Astrocyte (in vitro differentiated cells and primary cell): ENCODE measurements at regions not wholly inside any gene's neighbourhood (a gene's known extent, or its start where the extent isn't known, plus 50 kb on each side); places are given as distances from the start of the nearest gene placed in this dataset.

Experiments
- DNase-seq: peaks from one replicate; pipeline ENCODE4 v3.0.0-alpha.2; 2010; ENCODE audit warnings: low read depth
- FAIRE-seq: peaks from 2 replicates; lab custom pipeline; 2011; peaks lifted over from hg19 to GRCh38; lab: Jason Lieb, UNC
- H2AFZ ChIP-seq: 2 replicates; pipeline ENCODE4 v1.6.0; 2012; ENCODE audit warnings: low read depth, low read length, inconsistent platforms
- H3K27ac ChIP-seq: 2 replicates; pipeline ENCODE4 v1.5.1; 2011; ENCODE audit warnings: low read depth, low read length, inconsistent platforms
- H3K27me3 ChIP-seq: 2 replicates; pipeline ENCODE4 v1.6.0; 2011; ENCODE audit warnings: low read length, inconsistent platforms; ENCODE audit not compliant: insufficient read depth
- H3K36me3 ChIP-seq: 2 replicates; pipeline ENCODE4 v1.5.1; 2011; ENCODE audit warnings: low read length, inconsistent platforms; ENCODE audit not compliant: insufficient read depth
- H3K4me1 ChIP-seq: 2 replicates; pipeline ENCODE4 v1.5.1; 2011; ENCODE audit warnings: low read length, inconsistent platforms; ENCODE audit not compliant: insufficient read depth
- H3K4me2 ChIP-seq: 2 replicates; pipeline ENCODE4 v1.6.0; 2012; ENCODE audit warnings: low read length, inconsistent platforms
- H3K4me3 ChIP-seq: 2 replicates; pipeline ENCODE4 v1.5.1; 2011; ENCODE audit warnings: low read depth, mild to moderate bottlenecking, low read length, inconsistent platforms; ENCODE audit not compliant: insufficient read depth
- H3K79me2 ChIP-seq: 2 replicates; pipeline ENCODE4 v1.6.0; 2012; ENCODE audit warnings: mild to moderate bottlenecking, low read length, inconsistent platforms; ENCODE audit not compliant: insufficient read depth
- H3K9ac ChIP-seq: 2 replicates; pipeline ENCODE4 v1.6.0; 2012; ENCODE audit warnings: mild to moderate bottlenecking, low read length, inconsistent platforms
- H3K9me3 ChIP-seq: 2 replicates; pipeline ENCODE4 v1.5.1; 2012; ENCODE audit warnings: low read depth, mild to moderate bottlenecking, low read length, inconsistent platforms; ENCODE audit not compliant: insufficient read depth
- H4K20me1 ChIP-seq: 2 replicates; pipeline ENCODE4 v1.6.0; 2012; ENCODE audit warnings: low read length, inconsistent platforms; ENCODE audit not compliant: insufficient read depth
- H3K27ac Mint-ChIP-seq: one replicate; pipeline ENCODE4 v1.8.0; 2021; ENCODE audit warnings: mild to moderate bottlenecking, mixed read lengths; ENCODE audit not compliant: unreplicated experiment
- H3K27me3 Mint-ChIP-seq: one replicate; pipeline ENCODE4 v1.8.0; 2021; ENCODE audit warnings: low read depth, mixed read lengths; ENCODE audit not compliant: unreplicated experiment
- H3K36me3 Mint-ChIP-seq: one replicate; pipeline ENCODE4 v1.8.0; 2021; ENCODE audit warnings: low read depth, mixed read lengths; ENCODE audit not compliant: unreplicated experiment
- H3K4me1 Mint-ChIP-seq: one replicate; pipeline ENCODE4 v1.8.0; 2021; ENCODE audit warnings: low read depth, mixed read lengths; ENCODE audit not compliant: unreplicated experiment
- H3K4me3 Mint-ChIP-seq: one replicate; pipeline ENCODE4 v1.8.0; 2021; ENCODE audit warnings: mild to moderate bottlenecking, moderate library complexity, mixed read lengths; ENCODE audit not compliant: unreplicated experiment
- H3K9me3 Mint-ChIP-seq: one replicate; pipeline ENCODE4 v1.8.0; 2021; ENCODE audit warnings: mild to moderate bottlenecking, mixed read lengths; ENCODE audit not compliant: unreplicated experiment
- EZH2 ChIP-seq: IDR thresholded peaks from 2 replicates; pipeline ENCODE4 v1.6.1; 2012; ENCODE audit warnings: mild to moderate bottlenecking, low read length, inconsistent platforms; ENCODE audit not compliant: insufficient read depth
- TF ChIP-seq, protein P1 (sequence below): IDR thresholded peaks from 2 replicates; pipeline ENCODE4 v1.5.1; 2011; ENCODE audit warnings: low read depth, mild to moderate bottlenecking, inconsistent platforms, low read length, moderate library complexity; ENCODE audit not compliant: insufficient read depth

DNA sequence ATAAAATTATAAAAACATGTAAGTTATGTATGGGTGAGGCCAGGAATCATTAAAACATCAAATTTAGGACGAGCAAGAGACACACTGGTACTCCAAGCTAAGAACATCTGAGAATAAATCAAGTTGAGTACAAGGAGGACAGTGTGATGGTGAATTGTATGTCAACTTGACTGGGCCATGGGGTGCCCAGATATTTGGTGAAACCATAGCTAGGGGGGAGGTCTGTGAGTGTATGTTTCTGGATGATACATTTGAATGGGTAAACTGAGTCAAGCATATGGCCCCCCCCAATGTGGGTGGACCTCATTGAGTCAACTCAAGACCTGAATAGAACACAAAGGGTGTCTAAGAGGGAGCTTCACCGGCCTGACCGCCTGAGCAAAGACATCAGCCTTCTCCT lies 115.3 kb upstream of the BCOR start:
- Histone ChIP-seq H3K9me3 (no peaks in the 10 kb centered on the region), H2AFZ (no peak overlapping the region), H3K79me2 (no peaks in the 10 kb centered on the region), H3K36me3 (no peaks in the 10 kb centered on the region), H3K27me3 (no peaks in the 10 kb centered on the region), H3K27ac (no peak overlapping the region), H3K4me3 (no peak overlapping the region), H3K4me1 (peaks cover 4% of the 10 kb centered on the region), H4K20me1 (no peaks in the 10 kb centered on the region), H3K9ac (no peak overlapping the region), H3K4me2 (no peak overlapping the region)
- no peak for FAIRE-seq
- Mint-ChIP-seq H3K4me1 (no peaks in the 10 kb centered on the region), H3K36me3 (no peaks in the 10 kb centered on the region), H3K4me3 (no peak overlapping the region), H3K9me3 (no peaks in the 10 kb centered on the region), H3K27ac (no peak overlapping the region), H3K27me3 (peaks cover 3% of the 10 kb centered on the region)
- no peak for DNase-seq
- TF ChIP-seq, protein P1, sequence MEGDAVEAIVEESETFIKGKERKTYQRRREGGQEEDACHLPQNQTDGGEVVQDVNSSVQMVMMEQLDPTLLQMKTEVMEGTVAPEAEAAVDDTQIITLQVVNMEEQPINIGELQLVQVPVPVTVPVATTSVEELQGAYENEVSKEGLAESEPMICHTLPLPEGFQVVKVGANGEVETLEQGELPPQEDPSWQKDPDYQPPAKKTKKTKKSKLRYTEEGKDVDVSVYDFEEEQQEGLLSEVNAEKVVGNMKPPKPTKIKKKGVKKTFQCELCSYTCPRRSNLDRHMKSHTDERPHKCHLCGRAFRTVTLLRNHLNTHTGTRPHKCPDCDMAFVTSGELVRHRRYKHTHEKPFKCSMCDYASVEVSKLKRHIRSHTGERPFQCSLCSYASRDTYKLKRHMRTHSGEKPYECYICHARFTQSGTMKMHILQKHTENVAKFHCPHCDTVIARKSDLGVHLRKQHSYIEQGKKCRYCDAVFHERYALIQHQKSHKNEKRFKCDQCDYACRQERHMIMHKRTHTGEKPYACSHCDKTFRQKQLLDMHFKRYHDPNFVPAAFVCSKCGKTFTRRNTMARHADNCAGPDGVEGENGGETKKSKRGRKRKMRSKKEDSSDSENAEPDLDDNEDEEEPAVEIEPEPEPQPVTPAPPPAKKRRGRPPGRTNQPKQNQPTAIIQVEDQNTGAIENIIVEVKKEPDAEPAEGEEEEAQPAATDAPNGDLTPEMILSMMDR: no peak

DNA sequence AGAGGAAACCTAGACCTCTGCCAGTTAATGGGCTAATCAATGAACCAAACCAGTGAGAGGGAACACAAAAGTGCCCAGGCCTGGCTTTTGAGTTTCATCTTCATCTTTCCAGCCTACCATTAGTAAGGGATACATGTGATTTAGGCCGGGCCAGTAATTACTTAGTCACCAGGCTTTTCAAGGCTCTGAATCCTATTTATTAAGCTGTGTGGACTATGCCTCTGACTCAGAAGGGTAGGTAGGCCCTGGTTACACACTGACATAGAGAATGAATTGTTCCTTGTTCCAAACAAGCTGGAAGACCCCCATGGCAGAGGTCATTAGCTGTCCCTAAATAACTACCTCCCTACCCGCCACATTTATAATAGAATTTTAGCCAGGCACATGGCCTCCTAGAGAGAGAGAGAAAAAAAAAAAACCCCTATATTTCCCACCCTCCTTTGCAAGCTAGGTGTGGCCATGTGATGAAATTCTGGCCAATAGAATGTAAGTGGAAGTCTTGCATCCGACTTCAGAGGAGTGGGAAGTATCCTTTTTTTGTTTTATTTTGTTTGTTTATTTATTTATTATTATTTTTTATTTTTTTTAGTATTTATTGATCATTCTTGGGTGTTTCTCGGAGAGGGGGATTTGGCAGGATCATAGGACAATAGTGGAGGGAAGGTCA lies 112.3 kb upstream of the BCOR start:
- H3K4me2 ChIP-seq: no peak overlapping the region
- Mint-ChIP-seq H3K36me3 (no peaks in the 10 kb centered on the region), H3K4me3 (no peak overlapping the region), H3K27ac (no peak overlapping the region), H3K27me3 (peaks cover 6% of the 10 kb centered on the region), H3K9me3 (no peaks in the 10 kb centered on the region), H3K4me1 (no peaks in the 10 kb centered on the region)
- TF ChIP-seq, protein P1: no peak
- no peak for TF ChIP-seq EZH2
- H3K36me3 ChIP-seq: no peaks in the 10 kb centered on the region
- H3K79me2 ChIP-seq: no peaks in the 10 kb centered on the region
- H3K27me3 ChIP-seq: no peaks in the 10 kb centered on the region
- peak; percentile 71 for DNase-seq
- H3K27ac ChIP-seq: peak overlapping the region; percentile 33
- no peaks in the 10 kb centered on the region for H4K20me1 ChIP-seq
- no peaks in the 10 kb centered on the region for H3K9me3 ChIP-seq
- no peak for FAIRE-seq
- H3K9ac ChIP-seq: no peak overlapping the region
- H3K4me1 ChIP-seq: peaks cover 9% of the 10 kb centered on the region
- no peak overlapping the region for H3K4me3 ChIP-seq
- peak overlapping the region; percentile 26 for H2AFZ ChIP-seq

DNA sequence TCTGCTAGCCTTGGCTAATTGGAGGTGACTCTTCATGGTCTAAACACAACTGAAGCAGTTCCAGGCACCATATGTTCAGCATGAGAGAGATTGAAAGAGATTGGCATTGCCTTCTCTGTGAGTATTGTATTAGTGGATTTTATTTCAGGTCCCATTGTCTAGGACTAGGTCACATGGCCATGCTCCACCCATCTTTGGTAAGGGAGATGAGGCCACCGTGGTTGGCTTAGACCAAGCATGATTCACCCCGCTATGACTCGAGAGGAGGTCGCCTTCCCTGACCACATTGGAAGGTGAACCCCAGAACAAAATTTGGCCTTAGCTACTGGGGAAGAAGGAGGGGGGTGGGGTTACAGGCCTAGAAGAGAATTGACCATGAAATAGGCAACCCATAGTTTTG lies 109.9 kb upstream of the BCOR start:
- H3K9me3 ChIP-seq: no peaks in the 10 kb centered on the region
- H3K4me1 Mint-ChIP-seq: no peaks in the 10 kb centered on the region
- FAIRE-seq (peak; percentile 68), DNase-seq (peak; percentile 33)
- H2AFZ ChIP-seq: no peak overlapping the region
- H3K36me3 Mint-ChIP-seq: no peaks in the 10 kb centered on the region
- TF ChIP-seq EZH2: no peak
- H3K4me3 Mint-ChIP-seq: no peak overlapping the region
- H3K4me2 ChIP-seq: no peak overlapping the region
- H3K27me3 Mint-ChIP-seq: peaks cover 6% of the 10 kb centered on the region
- H3K27me3 ChIP-seq: no peaks in the 10 kb centered on the region
- no peak overlapping the region for H3K9ac ChIP-seq
- no peak overlapping the region for H3K27ac ChIP-seq
- no peaks in the 10 kb centered on the region for H4K20me1 ChIP-seq
- no peaks in the 10 kb centered on the region for H3K9me3 Mint-ChIP-seq
- no peaks in the 10 kb centered on the region for H3K36me3 ChIP-seq
- H3K4me1 ChIP-seq: peaks cover 9% of the 10 kb centered on the region
- H3K4me3 ChIP-seq: no peak overlapping the region
- H3K79me2 ChIP-seq: no peaks in the 10 kb centered on the region
- no peak overlapping the region for H3K27ac Mint-ChIP-seq
